Body of pancreas (tissue), 4 donors: ENCODE measurements at regions not wholly inside any gene's neighbourhood (a gene's known extent, or its start where the extent isn't known, plus 50 kb on each side); places are given as distances from the start of the nearest gene placed in this dataset.
A peak's percentile ranks its signal among the peaks of the same experiment; 100 is the strongest.

Source experiments
- ATAC-seq: fragments of 150-250 bp; one replicate; pipeline ENCODE4 v1.9.1; 2016
- DNase-seq, 4 donors: peaks; one replicate each; pipeline ENCODE4 v3.0.0-alpha.2; 2019
- H3K27ac ChIP-seq, 4 donors: fragments of 200-600 bp; sonication (generic); 1 replicate in 3 of 4; 2 replicates in 1 of 4; pipeline versions ENCODE4 v1.5.1 to v1.6.1; 2016 to 2019; ENCODE audit warnings: mild to moderate bottlenecking in 1 of 4, mixed read lengths in 1 of 4, moderate library complexity in 1 of 4
- H3K27me3 ChIP-seq, 2 donors: fragments of 200-600 bp; sonication (generic); one replicate each; pipeline ENCODE4 v1.6.0; 2016; ENCODE audit warnings: mild to moderate bottlenecking in 1 of 2
- H3K36me3 ChIP-seq, 2 donors: fragments of 200-600 bp; sonication (generic); replicated peaks in 1 of 2; 2 replicates each; pipeline ENCODE4 v1.5.1; 2016; ENCODE audit warnings: low read depth in 2 of 2; ENCODE audit not compliant: insufficient read depth in 1 of 2
- H3K4me1 ChIP-seq: fragments of 200-600 bp; sonication (generic); one replicate; pipeline ENCODE4 v1.6.0; 2016
- H3K4me3 ChIP-seq, 2 donors: fragments of 200-600 bp; sonication (generic); 1 replicate in 1 of 2; 2 replicates in 1 of 2; pipeline ENCODE4 v1.5.1; 2016 to 2019
- H3K9me3 ChIP-seq, 3 donors: fragments of 200-600 bp; sonication (generic); 1 replicate in 2 of 3; 2 replicates in 1 of 3; pipeline ENCODE4 v1.5.1; 2016
- CTCF ChIP-seq, 7 experiments: fragments of 450-650 bp in 4 of 7; fragments of 200-600 bp in 3 of 7; sonication (generic) in 3 of 7; IDR thresholded peaks; one replicate each; pipeline ENCODE4 v1.5.1; 2016 to 2019; ENCODE audit warnings: antibody characterized with exemption in 7 of 7
- POLR2A ChIP-seq, 3 donors: fragments of 450-650 bp; IDR thresholded peaks; one replicate each; pipeline ENCODE4 v1.6.1; 2016; ENCODE audit warnings: antibody characterized with exemption in 3 of 3, mild to moderate bottlenecking in 2 of 3
- WGBS, 2 donors: methylation state at CpG; one replicate each; pipeline ENCODE4 v1.1.5; 2017; 5-methylcytosine and 5-hydroxymethylcytosine counted together
- intact Hi-C: fragments of 100-400 bp; cut with DNase I; formaldehyde crosslinking; loops from one replicate; pipeline ENCODE4 v1.15.1; 2023

- peak; percentile 42 for ATAC-seq
- Histone ChIP-seq H3K9me3 (no peaks in the 10 kb centered on the region), H3K27ac (no peak overlapping the region), H3K27me3 (no peaks in the 10 kb centered on the region), H3K4me1 (no peaks in the 10 kb centered on the region), H3K4me3 (no peak overlapping the region), H3K36me3 (no peaks in the 10 kb centered on the region)
- peak in 2 of 4 donors; percentile 5 to 25 for DNase-seq
- TF ChIP-seq POLR2A (IDR thresholded peaks at IDR 0.05) (no peak), CTCF (IDR thresholded peaks at IDR 0.05) (no peak)
- intact Hi-C loops = no loop called here
- WGBS, 2 donors = 67 to 72% methylated on average over 8 of the region's 8 CpGs
Measured at GRCh38 chr2:160920791-160921303, 239.4 kb upstream of the TANK start.

GRCh38 chr2:160921386-160921964, 238.8 kb upstream of the TANK start:
- ATAC-seq (no peak), DNase-seq (peak in 1 of 4 donors; percentile 5)
- no peaks in the 10 kb centered on the region for H3K36me3 ChIP-seq
- H3K9me3 ChIP-seq = no peaks in the 10 kb centered on the region
- intact Hi-C loops = no loop called here
- no peaks in the 10 kb centered on the region for H3K4me1 ChIP-seq
- WGBS, 2 donors = 74 to 75% methylated on average over 4 of the region's 4 CpGs
- no peak overlapping the region for H3K27ac ChIP-seq
- H3K4me3 ChIP-seq = no peak overlapping the region
- no peak for TF ChIP-seq POLR2A (IDR thresholded peaks at IDR 0.05)
- TF ChIP-seq CTCF (IDR thresholded peaks at IDR 0.05) = no peak
- H3K27me3 ChIP-seq = no peaks in the 10 kb centered on the region

- TF ChIP-seq CTCF (IDR thresholded peaks at IDR 0.05) (no peak), POLR2A (IDR thresholded peaks at IDR 0.05) (no peak)
- Histone ChIP-seq H3K4me3 (no peak overlapping the region), H3K27me3 (no peaks in the 10 kb centered on the region), H3K27ac (no peak overlapping the region), H3K9me3 (no peaks in the 10 kb centered on the region), H3K4me1 (peaks cover 12% of the 10 kb centered on the region), H3K36me3 (no peaks in the 10 kb centered on the region)
- no peak for ATAC-seq
- intact Hi-C loops = no loop called here
- WGBS, 2 donors = 75 to 81% methylated on average over 1 of the region's 1 CpG
- DNase-seq = no peak
Measured at GRCh38 chr2:160924936-160925353, 235.3 kb upstream of the TANK start.

DNA sequence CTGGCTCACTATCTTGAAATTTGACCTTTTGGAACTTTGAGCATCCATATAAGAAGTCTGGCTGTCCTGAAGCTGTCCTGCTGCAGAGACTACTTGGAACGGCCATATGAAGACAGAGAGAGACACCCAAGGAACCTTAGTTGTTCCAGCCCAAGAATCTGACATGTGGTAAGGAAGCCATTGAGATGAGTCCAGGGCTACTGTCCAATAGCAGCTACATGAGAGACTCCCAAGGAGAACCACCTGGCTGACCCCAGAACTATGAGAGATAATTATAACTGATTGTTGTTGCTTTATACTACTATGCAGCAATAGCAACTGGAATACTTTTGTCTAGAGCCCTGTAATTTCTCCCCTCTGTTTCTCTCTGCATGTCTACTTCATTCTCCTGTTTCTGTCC, 234.3 kb upstream of the TANK start:
- Histone ChIP-seq H3K27ac (no peak overlapping the region), H3K4me1 (peaks cover 12% of the 10 kb centered on the region), H3K9me3 (no peaks in the 10 kb centered on the region), H3K36me3 (no peaks in the 10 kb centered on the region), H3K4me3 (no peak overlapping the region), H3K27me3 (no peaks in the 10 kb centered on the region)
- intact Hi-C loops = no loop called here
- TF ChIP-seq CTCF (IDR thresholded peaks at IDR 0.05) = no peak
- TF ChIP-seq POLR2A (IDR thresholded peaks at IDR 0.05) = no peak
- DNase-seq (no peak), ATAC-seq (no peak)
- 100% methylated on average over 1 of the region's 1 CpG for WGBS, 2 donors

GRCh38 chr2:160927324-160927723, 232.9 kb upstream of the TANK start:
- WGBS, 2 donors = 43 to 50% methylated on average over 2 of the region's 2 CpGs
- ATAC-seq = no peak
- H3K36me3 ChIP-seq = no peaks in the 10 kb centered on the region
- H3K4me3 ChIP-seq = no peak overlapping the region
- H3K27ac ChIP-seq = no peak overlapping the region
- H3K27me3 ChIP-seq = no peaks in the 10 kb centered on the region
- peaks cover 12% of the 10 kb centered on the region for H3K4me1 ChIP-seq
- no peaks in the 10 kb centered on the region for H3K9me3 ChIP-seq
- no peak for DNase-seq
- TF ChIP-seq POLR2A (IDR thresholded peaks at IDR 0.05) (no peak), CTCF (IDR thresholded peaks at IDR 0.05) (no peak)
- intact Hi-C loops = no loop called here
